HepG2 (cell line): ENCODE measurements at regions not wholly inside any gene's neighbourhood (a gene's known extent, or its start where the extent isn't known, plus 50 kb on each side); places are given as distances from the start of the nearest gene placed in this dataset.

Experiments used
- ATAC-seq: fragments of 200-7000 bp; cut with Tn5 transposase; 3 replicates; pipeline ENCODE4 v1.9.1; 2020; ENCODE audit warnings: mild to moderate bottlenecking, moderate library complexity
- BruUV-seq: library from RNA; stranded (reverse); fragments of 400-500 nt; replicated peaks from 2 replicates; lab custom pipeline; 2021; lab: Mats Ljungman, UMichigan
- CTCF ChIA-PET: fragments of 300-600 bp; formaldehyde crosslinking; extraction: SDS; loops from one replicate; lab custom pipeline; 2021; ENCODE audit warnings: low total read pairs, inconsistent platforms, low intra/inter-chr PET ratio; lab: Yijun Ruan, JAX
- POLR2A ChIA-PET: fragments of 350-600 bp; sonication (Branson Sonifier 250); formaldehyde crosslinking; loops from one replicate; lab custom pipeline; 2020; ENCODE audit warnings: antibody characterized with exemption, inconsistent platforms; lab: Yijun Ruan, JAX
- DNase-seq: peaks from one replicate; pipeline ENCODE4 v3.0.0-alpha.2; 2015; ENCODE audit warnings: low spot score
- FAIRE-seq: peaks from 3 replicates; lab custom pipeline; 2011; peaks lifted over from hg19 to GRCh38; lab: Jason Lieb, UNC
- H2AFZ ChIP-seq: one replicate; pipeline ENCODE4 v1.6.1; 2011; ENCODE audit warnings: low read length, inconsistent platforms
- H3K27ac ChIP-seq: fragments of 300-600 bp; 3 replicates; pipeline ENCODE4 v1.8.0; 2011; ENCODE audit warnings: mixed run types, mild to moderate bottlenecking, mixed read lengths, low read length, inconsistent platforms; ENCODE audit not compliant: insufficient read depth; ENCODE audit errors: extremely low read length
- H3K27me3 ChIP-seq, 2 experiments: fragments of 200-600 bp in 1 of 2; 2 replicates in 1 of 2; 3 replicates in 1 of 2; pipeline versions ENCODE4 v1.6.0 to v1.8.0; 2011; ENCODE audit warnings: low read length in 2 of 2, mild to moderate bottlenecking in 2 of 2, moderate library complexity in 2 of 2, inconsistent platforms in 1 of 2; ENCODE audit not compliant: insufficient read depth in 2 of 2, control insufficient read depth in 1 of 2
- H3K36me3 ChIP-seq, 2 experiments: fragments of 200-600 bp in 1 of 2; replicated peaks in 1 of 2; 2 replicates in 1 of 2; 3 replicates in 1 of 2; pipeline versions ENCODE4 v1.5.1 to v1.8.0; 2011; ENCODE audit warnings: low read length in 2 of 2, inconsistent platforms in 1 of 2; ENCODE audit not compliant: insufficient read depth in 2 of 2, control insufficient read depth in 1 of 2
- H3K4me1 ChIP-seq: 2 replicates; pipeline ENCODE4 v1.5.1; 2012; ENCODE audit warnings: low read length, inconsistent platforms; ENCODE audit not compliant: insufficient read depth
- H3K4me2 ChIP-seq: 2 replicates; pipeline ENCODE4 v1.6.0; 2011; ENCODE audit warnings: low read depth, low read length, inconsistent platforms
- H3K4me3 ChIP-seq, 3 experiments: fragments of 200-600 bp in 1 of 3; sonication (generic), shearing (Covaris generic) in 1 of 3; replicated peaks in 1 of 3; 2 replicates each; pipeline ENCODE4 v1.5.1; 2011 to 2016; ENCODE audit warnings: low read length in 3 of 3, inconsistent platforms in 2 of 3, low read depth in 2 of 3, mild to moderate bottlenecking in 2 of 3, control low read depth in 1 of 3, mixed read lengths in 1 of 3; ENCODE audit not compliant: insufficient read depth in 1 of 3
- H3K79me2 ChIP-seq: one replicate; pipeline ENCODE4 v1.6.1; 2011; ENCODE audit warnings: low read length, inconsistent platforms; ENCODE audit not compliant: insufficient read depth
- H3K9ac ChIP-seq: 2 replicates; pipeline ENCODE4 v1.6.0; 2011; ENCODE audit warnings: mild to moderate bottlenecking, low read depth, low read length, inconsistent platforms; ENCODE audit not compliant: insufficient read depth
- H3K9me3 ChIP-seq: 2 replicates; pipeline ENCODE4 v1.5.1; 2012; ENCODE audit warnings: mild to moderate bottlenecking, low read length
- H4K20me1 ChIP-seq: 2 replicates; pipeline ENCODE4 v1.6.0; 2011; ENCODE audit warnings: inconsistent platforms, mild to moderate bottlenecking, low read length, moderate library complexity; ENCODE audit not compliant: insufficient read depth
- MAZ ChIP-seq, 2 experiments: sonication (generic) in 1 of 2; formaldehyde crosslinking in 1 of 2; IDR thresholded peaks; 2 replicates each; pipeline versions ENCODE4 v1.5.0 to v1.6.1; 2012 to 2020; ENCODE audit warnings: low read depth in 2 of 2, mild to moderate bottlenecking in 2 of 2, borderline replicate concordance in 1 of 2, improper control_type of control experiment in 1 of 2, low read length in 1 of 2, missing genetic modification reagents in 1 of 2, moderate library complexity in 1 of 2
- WIZ ChIP-seq: sonication (generic); formaldehyde crosslinking; IDR thresholded peaks from 2 replicates; pipeline ENCODE4 v1.5.1; 2020; ENCODE audit warnings: mild to moderate bottlenecking, missing genetic modification reagents
- WGBS: methylation state at CpG from one replicate; pipeline ENCODE4 v1.1.6; 2017; ENCODE audit warnings: low lambda C conversion rate; 5-methylcytosine and 5-hydroxymethylcytosine counted together
- in situ Hi-C: cut with HindIII; loops from 2 replicates; pipeline ENCODE4 v1.10.0; 2017; ENCODE audit warnings: low pct_unique_long_range_greater_than_20kb; ENCODE audit not compliant: extremely low pct_ligation_motif_present
- intact Hi-C: fragments of 100-400 bp; cut with micrococcal nuclease; formaldehyde crosslinking; loops from one replicate; pipeline ENCODE4 v1.10.0; 2022; ENCODE audit not compliant: unreplicated experiment
- TF ChIP-seq, protein P1 (sequence below): sonication (generic); formaldehyde crosslinking; IDR thresholded peaks from 2 replicates; pipeline ENCODE4 v1.4.0; 2020; ENCODE audit warnings: missing genetic modification reagents

DNA sequence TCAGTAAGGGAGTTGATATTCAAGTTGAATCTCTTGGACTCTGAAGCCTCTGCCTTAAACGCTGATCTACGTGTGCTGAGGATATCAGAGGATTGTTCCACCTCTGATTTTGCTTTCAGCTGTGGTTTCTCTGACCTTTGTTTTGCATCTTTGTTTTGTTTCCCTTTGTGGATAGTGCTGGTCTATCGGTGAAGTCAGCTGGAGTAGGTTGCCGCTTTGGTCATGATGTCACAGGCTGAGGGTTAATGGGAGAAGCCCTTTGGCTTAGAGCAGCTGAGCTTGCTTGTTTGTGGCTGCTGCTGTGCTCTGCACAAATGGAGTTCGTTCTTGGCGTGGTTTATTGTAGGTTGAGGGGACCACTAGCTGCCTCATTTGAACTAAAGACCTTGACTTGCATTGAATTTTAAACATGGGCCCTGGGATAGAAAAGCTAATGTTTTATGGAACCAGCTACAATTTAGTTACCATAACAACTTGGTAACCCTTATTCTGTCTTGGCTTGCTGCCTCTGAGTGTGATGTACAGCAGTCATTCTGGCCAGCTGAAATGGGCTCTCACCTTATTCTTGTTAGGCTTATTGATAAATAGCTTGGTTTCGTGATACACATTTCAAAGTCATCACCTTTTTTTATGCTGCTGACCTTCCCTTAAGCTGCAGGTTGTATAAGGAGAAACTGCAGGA lies 284.5 kb upstream of the E2F7 start (continued):
- TF ChIP-seq, protein P1, sequence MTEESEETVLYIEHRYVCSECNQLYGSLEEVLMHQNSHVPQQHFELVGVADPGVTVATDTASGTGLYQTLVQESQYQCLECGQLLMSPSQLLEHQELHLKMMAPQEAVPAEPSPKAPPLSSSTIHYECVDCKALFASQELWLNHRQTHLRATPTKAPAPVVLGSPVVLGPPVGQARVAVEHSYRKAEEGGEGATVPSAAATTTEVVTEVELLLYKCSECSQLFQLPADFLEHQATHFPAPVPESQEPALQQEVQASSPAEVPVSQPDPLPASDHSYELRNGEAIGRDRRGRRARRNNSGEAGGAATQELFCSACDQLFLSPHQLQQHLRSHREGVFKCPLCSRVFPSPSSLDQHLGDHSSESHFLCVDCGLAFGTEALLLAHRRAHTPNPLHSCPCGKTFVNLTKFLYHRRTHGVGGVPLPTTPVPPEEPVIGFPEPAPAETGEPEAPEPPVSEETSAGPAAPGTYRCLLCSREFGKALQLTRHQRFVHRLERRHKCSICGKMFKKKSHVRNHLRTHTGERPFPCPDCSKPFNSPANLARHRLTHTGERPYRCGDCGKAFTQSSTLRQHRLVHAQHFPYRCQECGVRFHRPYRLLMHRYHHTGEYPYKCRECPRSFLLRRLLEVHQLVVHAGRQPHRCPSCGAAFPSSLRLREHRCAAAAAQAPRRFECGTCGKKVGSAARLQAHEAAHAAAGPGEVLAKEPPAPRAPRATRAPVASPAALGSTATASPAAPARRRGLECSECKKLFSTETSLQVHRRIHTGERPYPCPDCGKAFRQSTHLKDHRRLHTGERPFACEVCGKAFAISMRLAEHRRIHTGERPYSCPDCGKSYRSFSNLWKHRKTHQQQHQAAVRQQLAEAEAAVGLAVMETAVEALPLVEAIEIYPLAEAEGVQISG (CRISPR knock-in tag): no peak

DNA sequence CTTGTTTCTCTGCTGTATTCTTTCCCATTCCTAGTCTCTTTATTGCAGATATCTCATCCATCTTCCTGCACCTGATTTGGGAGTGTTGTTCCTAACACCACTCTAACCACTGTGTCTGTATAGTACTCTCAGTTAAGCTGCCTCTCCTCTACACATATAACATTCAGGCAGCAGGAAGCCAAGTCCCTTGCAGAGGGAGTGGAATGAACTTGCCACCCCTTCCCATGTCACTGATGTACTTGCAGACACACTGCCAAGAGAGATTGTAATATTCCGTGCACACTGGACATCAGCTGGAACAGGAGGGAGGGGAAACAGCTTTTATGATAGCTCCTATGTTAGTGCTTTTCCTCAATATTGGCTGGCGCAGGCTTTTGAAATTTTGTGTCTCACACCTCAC lies 281.6 kb upstream of the E2F7 start:
- no peaks in the 10 kb centered on the region for H3K79me2 ChIP-seq
- no peaks in the 10 kb centered on the region for H3K27me3 ChIP-seq
- H3K9ac ChIP-seq: no peak overlapping the region
- no peaks in the 10 kb centered on the region for H3K4me1 ChIP-seq
- H3K36me3 ChIP-seq: no peaks in the 10 kb centered on the region
- FAIRE-seq: no peak
- no peak overlapping the region for H2AFZ ChIP-seq
- ChIA-PET CTCF (no interaction called here), POLR2A (no interaction called here)
- no peak overlapping the region for H3K4me2 ChIP-seq
- in situ Hi-C loops (no loop called here), intact Hi-C loops (no loop called here)
- 0% methylated on average over 2 of the region's 2 CpGs for WGBS
- TF ChIP-seq MAZ (IDR thresholded peaks at IDR 0.05; ENCODE audit: borderline replicate concordance, low read depth, low read length) (no peak), MAZ (CRISPR knock-in tag; IDR thresholded peaks at IDR 0.05; ENCODE audit: low read depth) (no peak), WIZ (CRISPR knock-in tag) (no peak)
- no peak for DNase-seq
- H3K9me3 ChIP-seq: no peaks in the 10 kb centered on the region
- no peak overlapping the region for H3K4me3 ChIP-seq
- no peak for ATAC-seq
- no peak overlapping the region for H3K27ac ChIP-seq
- H4K20me1 ChIP-seq: no peaks in the 10 kb centered on the region
- no TSS peak for BruUV-seq
